Right renal pelvis (tissue), 4 donors: ENCODE measurements at regions not wholly inside any gene's neighbourhood (a gene's known extent, or its start where the extent isn't known, plus 50 kb on each side); places are given as distances from the start of the nearest gene placed in this dataset.
"Not testable (repeated sequence)": the region's sequence is repeated elsewhere in the genome, so short reads cannot be mapped to it uniquely, and the experiment has no call there.

Experiments used
- DNase-seq, 4 donors: peaks; one replicate each; pipeline ENCODE4 v3.0.0-alpha.2; 2013; ENCODE audit warnings: low read depth in 4 of 4, low spot score in 3 of 4, missing footprints in 1 of 4

DNA sequence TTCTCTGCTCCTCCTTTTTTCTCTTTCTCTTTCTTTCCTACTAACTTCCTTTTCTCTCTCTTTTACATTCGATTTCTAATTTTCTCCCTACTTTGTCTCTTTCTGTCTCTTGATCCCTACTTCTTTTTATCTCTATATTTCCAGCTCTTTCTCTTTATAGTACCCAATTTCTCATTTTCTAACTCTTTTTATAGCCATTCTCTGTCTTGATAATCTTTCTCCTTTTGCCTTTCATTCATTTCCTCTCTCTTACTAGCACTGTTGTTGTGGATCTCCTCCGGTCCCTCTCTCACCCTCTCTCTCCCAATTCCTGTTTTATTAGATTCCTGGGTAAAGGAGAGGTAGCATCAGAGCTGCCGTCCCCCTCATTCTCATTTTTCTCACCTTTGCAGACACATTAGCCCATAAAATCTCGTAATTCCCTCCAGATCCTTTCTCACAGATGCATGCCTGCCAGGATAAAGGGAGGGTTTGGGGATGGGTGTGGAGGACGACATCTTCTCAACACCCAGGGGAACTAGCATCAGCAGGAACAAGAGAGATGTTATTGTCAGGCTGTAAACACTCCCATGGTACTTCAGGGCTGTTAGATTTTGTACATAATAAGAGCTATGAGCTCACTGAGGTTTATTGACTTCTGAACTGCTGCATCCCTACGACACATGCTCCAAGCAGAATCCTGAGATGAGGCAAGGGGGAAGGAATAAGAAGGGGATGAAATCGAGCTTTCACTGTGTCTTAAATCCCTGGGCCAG is 159.0 kb upstream of the GALNT2 start:
- DNase-seq: no peak

DNA sequence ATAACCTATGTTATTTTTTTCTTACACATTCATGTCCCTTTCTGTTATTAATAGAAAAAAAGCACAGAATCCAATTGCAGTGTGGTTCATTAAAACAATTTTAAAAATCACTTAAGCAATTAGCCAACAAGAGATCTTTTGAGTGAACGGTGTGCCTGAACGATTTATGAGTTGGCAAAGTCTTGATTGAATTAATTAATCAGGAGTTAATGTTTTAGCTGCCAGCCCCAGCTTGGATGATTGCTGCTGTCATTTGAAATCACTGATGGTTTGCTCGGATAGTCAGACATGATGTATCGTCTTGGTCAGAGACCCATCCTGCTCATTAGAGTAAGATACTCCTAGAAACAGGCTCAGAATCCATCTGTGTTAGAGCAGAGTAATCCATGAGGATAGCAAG is 158.3 kb upstream of the GALNT2 start:
- DNase-seq: no peak

DNA sequence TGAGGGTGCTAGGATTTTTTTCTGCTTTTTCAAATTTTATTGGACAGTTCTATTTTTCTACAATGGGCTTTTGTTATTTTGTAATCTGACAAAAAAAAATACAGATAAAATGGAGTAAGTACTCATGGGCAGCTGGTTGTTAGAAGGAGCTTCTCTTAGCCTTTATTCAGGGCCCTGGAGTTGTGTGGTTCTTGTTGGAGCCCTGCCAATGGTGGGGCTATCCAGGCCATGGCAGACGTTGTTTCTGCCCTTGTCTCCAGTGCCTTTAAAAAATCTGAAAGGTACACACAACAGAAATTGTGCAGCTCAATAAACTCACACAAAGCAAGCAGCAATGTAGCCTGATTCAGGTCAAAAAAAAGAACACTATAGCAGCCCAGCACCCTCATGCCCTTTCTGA is 153.5 kb upstream of the GALNT2 start:
- DNase-seq: no peak

DNA sequence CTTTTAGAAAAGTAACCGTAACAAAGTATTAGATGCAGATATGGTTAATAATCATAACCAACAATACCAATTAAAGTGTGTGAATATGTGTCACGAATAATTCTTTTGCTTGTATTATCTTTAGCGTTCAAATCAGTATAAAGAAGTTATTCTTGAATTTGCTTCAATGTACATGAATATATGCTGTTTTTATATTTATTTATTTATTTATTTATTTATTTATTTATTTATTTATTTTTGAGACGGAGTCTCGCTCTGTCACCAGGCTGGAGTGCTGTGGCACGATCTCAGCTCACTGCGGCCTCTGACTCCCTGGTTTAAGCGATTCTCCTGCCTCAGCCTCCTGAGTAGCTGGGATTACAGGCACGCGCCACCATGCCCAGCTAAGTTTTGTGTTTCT is 147.6 kb upstream of the GALNT2 start:
- not testable (repeated sequence) for DNase-seq

DNA sequence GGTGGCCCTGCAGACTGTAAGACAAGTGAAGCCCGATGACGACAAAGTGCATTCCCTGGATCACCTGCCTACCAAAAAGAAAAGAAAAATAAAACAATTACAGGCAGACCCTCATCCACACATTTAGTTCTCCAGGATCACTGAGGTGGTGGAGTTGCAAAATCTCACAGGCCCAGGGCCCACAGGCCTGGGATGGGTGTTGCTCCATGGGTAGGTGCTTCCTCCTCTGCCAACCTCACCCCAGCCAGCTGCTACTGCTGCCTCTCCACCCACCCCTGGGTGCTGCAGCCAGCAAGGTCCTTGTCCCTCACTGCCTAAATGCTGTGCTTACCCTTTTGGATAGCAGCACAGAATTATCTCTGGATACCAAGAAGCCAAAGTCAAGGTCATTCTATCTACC is 146.4 kb upstream of the GALNT2 start:
- no peak for DNase-seq

DNA sequence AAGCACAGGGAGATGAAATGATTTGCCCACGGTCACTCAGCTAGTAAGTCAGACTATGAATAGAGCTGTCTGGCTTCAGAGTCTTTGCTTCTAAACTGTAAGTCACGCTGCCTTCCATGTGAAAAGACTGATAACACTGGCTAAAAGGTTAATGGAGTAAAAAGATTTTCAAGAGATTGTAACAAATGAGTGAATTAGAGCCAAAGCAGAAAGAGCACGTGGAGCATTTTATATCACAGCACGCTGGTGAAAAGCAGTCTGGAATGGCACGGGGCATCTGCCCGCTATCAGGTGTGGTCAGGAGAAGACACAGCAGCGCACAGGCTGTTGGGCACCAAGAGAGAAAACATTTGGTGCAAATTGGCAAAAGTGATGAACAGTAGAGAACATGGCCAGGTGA is 144.8 kb upstream of the GALNT2 start:
- DNase-seq: no peak

DNA sequence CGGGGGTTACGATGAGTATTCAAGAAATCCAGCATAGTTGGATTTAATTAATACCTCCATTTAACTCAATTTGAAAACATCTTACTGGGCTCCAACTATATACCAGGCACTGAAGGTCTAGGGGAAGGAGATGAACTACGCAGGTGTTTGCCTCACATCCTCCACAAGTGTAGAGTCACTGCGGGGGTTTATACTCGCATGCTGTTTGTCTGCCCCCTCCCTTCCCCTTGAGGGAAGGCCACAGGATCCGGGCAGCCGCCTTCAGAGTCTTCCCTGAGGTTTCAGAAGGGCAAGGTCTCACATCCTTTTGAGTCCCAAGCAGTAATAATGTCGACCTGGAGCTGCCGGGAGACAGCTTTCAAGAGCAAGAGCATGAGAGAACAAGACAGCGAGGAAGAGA is 142.4 kb upstream of the GALNT2 start:
- no peak for DNase-seq

DNA sequence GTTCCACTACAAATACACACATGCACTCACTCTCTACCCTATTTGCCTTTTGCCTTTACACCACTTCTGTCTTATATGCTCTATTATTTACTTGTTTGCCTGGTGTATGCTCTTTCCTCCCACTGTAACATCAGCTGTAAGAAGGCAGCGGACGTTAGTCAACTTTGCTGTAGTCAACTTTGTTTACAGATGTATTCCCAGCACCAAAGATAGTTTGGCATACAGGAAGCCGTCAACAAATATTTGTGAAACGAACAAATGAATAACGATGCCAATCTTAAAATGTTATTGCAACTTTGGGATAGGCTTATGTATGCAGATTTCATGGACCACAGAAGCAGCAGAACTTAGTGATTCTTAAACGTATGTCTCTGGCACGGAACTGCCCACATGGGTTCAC is 138.3 kb upstream of the GALNT2 start:
- DNase-seq: no peak

DNA sequence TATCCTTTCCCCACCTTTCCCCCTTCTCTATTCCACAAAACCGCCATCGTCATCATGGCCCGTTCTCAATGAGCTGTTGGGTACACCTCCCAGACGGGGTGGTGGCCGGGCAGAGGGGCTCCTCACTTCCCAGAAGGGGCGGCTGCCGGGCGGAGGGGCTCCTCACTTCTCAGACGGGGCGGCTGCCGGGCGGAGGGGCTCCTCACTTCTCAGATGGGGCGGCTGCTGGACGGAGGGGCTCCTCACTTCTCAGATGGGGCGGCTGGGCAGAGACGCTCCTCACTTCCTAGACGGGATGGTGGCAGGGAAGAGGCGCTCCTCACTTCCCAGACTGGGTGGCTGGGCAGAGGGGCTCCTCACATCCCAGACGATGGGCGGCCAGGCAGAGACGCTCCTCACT is 135.3 kb upstream of the GALNT2 start:
- DNase-seq: not testable (repeated sequence)

DNA sequence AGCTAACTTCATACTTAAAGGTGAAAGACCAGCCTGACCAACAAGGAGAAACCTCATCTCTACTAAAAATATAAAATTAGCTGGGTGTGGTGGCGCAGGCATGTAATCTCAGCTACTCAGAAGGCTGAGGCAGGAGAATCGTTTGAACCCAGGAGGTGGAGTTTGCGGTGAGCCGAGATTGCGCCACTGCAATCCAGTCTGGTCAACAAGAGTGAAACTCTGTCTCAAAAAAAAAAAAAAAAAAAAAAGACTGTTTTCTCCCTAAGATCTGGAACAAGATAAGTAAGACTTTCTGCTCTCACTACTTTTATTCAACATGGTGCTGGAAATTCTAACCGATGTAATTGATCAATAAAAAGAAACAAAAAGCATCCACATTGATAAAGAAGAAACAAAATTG is 131.9 kb upstream of the GALNT2 start:
- not testable (repeated sequence) for DNase-seq

DNA sequence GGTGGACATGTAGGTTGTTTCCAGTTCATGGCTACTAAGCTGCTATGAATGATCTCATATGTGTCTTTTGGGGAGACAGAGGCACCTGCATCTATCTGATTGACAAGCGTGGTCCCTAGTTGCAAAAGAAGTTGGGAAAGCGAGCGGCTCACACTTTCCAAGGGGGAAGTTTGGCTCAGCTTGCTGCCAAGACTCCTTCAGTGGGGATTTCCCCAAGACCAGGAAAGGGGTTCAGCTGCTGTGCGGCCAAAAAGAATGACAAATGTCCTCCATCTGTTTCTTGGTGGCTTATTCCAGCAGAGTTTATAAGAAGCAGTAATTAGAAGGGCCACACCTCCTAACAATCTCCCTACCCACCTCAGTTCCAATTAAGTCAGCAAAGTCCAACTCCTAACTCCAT is 128.5 kb upstream of the GALNT2 start:
- no peak for DNase-seq

DNA sequence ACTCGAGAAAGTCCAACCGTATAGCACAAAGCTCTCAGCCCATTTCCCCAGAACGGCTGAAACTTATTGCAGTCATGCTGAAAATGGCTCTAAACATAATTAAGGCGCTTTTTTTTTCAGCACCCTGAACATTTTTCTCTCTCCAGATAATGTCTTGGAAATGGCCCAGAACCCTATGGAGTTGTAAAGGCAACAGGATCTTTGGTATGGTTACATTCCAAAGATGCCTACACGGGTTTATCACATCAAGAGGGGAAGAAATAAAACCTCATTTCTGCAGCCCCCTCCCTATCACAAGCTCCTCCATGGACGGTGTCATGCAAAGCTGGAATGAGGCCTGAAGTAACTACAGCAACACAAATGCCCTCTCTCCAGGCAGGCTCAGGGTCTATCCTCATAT is 126.4 kb upstream of the GALNT2 start:
- no peak for DNase-seq

DNA sequence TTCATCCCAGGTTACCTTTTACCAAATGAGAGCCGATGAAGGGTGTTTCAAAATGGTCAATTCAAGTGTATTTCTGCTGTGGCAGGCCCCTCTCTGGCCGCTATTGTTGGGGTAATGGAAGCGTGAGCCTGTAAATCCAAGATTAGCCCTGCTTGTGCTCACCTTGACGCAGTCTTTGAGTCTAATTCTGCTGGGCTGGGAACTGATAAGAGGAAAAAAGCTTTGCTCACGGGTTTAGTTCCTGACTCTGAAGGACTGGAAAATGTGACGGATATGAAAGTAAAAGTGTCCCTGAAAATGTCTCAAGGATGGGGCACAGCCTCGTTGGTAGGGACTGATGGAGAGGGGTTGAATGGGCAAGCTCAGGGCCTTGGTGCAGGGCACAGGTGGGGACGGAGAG is 125.9 kb upstream of the GALNT2 start:
- no peak for DNase-seq

DNA sequence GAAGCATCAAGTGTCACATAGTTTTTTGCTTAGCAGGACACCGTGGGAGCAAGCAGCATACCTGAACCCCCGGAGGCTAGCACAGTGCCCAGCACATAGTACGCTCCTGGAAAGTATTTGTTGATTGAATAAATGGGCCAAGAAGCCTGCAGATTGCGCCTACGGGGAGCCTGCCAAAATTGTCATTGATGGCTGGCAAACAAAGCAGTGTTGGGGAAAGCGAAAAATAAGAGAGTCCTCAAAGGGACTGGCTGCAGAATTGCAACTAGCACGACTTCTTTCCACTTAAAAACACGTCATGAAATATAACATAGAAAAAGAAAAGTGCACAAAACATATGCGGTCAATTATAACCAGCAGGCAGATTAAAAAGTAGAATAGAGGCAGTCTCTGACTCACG is 125.2 kb upstream of the GALNT2 start:
- no peak for DNase-seq

DNA sequence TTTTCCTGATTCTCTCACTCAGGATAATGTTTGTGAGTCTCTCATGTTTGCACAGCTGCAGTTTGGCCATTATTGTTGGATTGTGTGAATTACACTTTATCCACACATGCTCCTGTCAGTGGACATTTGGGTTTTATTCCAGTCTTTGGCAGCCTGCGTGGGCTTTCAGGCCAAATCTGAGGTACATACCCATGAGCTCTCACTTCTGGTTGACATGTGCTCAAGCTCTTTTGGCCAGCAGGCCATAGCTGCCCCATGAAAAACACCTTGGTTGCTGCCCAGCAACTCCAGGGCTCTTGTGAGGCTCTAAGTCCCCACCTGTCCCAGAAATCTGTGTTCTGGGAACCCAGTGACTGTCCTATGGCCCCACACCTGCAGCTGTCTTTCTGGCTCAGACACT is 124.5 kb upstream of the GALNT2 start:
- no peak for DNase-seq

DNA sequence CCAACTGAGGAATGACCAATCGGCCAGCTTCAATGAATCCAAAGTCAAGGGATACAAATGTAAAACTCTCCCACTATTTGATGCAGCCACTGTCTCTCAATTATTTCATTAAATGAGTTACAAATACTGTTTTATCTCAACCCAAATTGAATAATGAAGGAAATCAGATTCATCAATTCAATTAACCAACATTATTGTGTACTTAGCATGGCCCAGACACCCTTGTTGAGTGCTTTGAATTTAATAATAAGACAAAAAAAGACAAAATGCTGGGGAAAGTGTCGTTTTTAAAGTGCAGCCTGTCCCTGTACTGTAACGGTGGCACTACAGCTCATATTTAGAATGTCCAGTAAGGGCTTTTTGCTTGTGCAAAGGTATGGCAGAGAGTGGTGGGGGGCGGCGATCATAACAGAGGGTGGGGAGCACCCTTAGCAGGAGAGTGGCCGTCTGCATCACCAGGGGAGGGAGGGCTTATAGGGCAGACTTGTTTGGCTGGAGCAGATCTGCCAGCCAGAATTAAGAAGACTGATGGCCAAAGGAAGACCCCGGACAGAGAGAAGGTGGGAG is 123.8 kb upstream of the GALNT2 start:
- no peak for DNase-seq

DNA sequence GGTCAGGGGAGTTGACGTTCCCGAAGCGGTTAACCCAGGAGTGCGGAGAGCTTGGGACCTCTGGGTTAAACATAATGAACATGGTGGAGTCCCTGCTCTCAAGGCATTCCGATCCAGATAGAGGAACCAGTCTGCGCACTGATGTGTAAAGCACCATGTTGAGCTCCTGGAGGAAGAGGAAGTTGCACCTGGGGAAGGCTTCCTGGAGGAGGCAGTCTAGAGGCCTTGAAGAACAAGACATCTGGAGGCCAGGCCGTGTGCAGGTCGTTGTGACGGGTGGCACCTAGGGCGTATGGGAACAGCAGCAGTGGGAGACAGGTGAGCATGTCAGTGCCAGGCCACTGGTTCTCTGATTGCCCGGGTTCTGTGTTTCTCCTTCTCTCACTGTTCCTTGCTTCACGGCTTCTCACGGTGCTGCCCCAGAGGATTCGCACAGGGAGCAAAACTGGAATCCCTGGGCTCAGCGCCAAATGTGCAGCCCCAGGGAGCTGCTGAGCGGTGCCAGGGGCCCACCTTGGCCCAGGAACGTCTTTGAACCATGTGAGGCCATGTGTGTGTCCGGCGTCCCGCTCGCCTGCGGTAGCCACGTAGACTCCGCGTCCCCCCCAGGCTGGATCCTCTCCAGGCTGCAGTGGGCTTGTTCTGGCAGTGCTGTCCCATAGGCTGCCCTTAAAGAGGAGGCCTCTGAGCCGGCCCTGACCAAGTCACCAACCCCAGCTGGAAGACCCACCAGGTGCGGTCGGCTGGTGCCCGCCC is 122.9 kb upstream of the GALNT2 start:
- no peak for DNase-seq

DNA sequence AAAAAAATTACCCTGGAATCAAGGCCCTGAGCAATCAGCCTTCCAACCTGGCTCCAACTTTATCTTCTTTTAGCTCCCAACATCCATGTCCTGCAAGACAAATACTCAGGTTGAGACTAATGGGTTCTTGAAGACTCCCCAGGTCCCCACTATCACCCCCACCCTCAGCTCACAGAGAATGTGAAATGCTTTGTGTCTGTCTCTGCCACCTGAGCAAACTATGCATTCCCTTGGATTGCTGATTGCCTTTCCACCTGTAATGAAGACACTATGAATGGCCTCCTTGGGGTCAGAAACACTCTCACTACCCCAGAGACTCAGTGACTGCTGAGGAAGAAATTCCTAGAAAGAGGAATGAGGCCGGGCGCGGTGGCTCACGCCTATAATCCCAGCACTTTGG is 121.2 kb upstream of the GALNT2 start:
- no peak for DNase-seq

DNA sequence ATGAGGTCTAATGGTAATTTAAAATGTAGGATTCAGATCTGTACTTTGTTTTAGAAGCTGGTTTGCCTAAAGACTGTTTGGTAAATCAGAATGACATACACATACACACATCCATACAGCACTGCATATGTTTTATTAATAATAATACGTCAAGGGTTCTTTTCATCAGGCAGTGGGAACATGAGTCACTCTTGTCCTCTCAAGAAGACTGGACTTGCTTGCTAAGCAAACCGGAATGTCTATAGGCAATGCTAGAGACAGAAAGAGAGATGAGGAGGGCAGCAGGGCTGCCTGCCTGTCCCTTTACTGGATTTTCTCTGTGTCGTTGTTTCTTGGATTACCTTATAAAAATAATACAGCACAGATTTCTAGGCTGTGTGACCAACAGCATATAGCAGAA is 119.1 kb upstream of the GALNT2 start:
- DNase-seq: no peak

DNA sequence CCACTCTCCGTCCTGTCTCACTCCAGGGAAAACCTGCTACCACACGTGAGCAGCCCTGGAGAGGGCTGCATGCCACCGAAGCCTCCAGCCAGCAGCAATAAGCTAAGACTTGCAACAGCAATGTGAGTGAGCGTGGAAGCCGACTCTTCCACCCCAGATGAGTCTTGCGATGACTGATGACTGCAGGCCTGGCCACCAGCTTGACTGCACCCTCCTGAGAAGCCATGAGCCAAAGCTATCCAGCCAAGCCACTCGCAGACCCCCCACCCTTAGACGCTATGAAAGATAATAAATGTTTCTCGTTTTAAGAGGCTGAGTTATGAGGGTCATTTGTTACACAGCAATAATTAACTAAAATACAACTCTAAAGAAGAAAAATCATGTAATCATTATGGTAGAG is 118.6 kb upstream of the GALNT2 start:
- no peak for DNase-seq

DNA sequence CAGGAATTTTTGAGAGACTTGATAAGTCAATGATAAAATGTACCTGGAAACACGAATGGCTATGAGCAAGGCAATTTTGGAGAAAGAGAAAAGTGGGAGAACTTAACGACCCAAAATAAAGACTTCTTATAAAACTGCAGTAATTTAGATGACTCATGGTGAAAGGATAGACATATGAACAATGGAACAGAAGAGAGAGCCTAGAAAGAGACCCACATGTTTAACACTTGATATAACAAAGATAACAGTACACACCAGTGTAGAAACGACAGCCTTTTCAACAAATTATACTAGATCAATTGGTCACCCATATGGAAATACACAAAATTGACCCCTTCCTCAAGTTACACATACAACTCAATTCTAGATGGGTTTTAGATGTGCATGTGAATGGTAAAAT is 117.5 kb upstream of the GALNT2 start:
- DNase-seq: no peak

DNA sequence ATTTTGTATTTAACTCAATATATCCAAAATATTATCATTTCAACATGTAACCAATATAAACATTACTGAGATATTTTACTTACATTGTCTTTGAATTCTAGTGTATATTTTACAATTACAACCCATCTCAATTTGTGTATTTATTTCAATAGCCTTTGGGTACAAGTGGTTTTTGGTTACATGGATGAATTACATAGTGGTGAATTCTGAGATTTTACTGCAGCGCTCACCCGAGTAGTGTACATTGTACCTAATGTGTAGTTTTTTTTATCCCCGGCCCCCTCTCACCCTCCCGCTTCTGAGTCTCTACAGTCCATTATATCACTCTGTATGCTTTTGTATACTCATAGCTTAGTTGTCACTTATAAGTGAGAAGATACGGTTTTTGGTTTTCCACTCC is 117.0 kb upstream of the GALNT2 start:
- no peak for DNase-seq
